ENCODE measurements at regions not wholly inside any gene's neighbourhood (a gene's known extent, or its start where the extent isn't known, plus 50 kb on each side); places are given as distances from the start of the nearest gene placed in this dataset.
"Not testable (repeated sequence)": the region's sequence is repeated elsewhere in the genome, so short reads cannot be mapped to it uniquely, and the experiment has no call there.

- in situ Hi-C loops (cut with HindIII; ENCODE audit: low sequenced_read_pairs) = loop anchor here (25.0 kb wide), 1 partner anchor 107 kb away; no protein-coding TSS in a partner anchor
- not testable (repeated sequence) for DNase-seq (ENCODE audit: low spot score)
Measured at GRCh38 chr14:105630293-105630934, 104.0 kb downstream of the TMEM121 start.

- not testable (repeated sequence) for DNase-seq (ENCODE audit: low spot score)
- in situ Hi-C loops (cut with HindIII; ENCODE audit: low sequenced_read_pairs) = loop anchor here (25.0 kb wide), 1 partner anchor 106 kb away; no protein-coding TSS in a partner anchor
Measured at GRCh38 chr14:105630935-105631779, 104.8 kb downstream of the TMEM121 start.

- DNase-seq (ENCODE audit: low spot score) = no peak
- in situ Hi-C loops (cut with HindIII; ENCODE audit: low sequenced_read_pairs) = loop anchor here (25.0 kb wide), 1 partner anchor 105 kb away; no protein-coding TSS in a partner anchor
Measured at GRCh38 chr14:105632010-105632409, 105.6 kb downstream of the TMEM121 start.

- DNase-seq (ENCODE audit: low spot score) = not testable (repeated sequence)
- in situ Hi-C loops (cut with HindIII; ENCODE audit: low sequenced_read_pairs) = loop anchor here (25.0 kb wide), 1 partner anchor 104 kb away; no protein-coding TSS in a partner anchor
Measured at GRCh38 chr14:105633596-105633995, 107.2 kb downstream of the TMEM121 start.

GRCh38 chr14:105635560-105635959, 109.2 kb downstream of the TMEM121 start:
- in situ Hi-C loops (cut with HindIII; ENCODE audit: low sequenced_read_pairs) = loop anchor here (25.0 kb wide), 1 partner anchor 102 kb away; no protein-coding TSS in a partner anchor
- no peak for DNase-seq (ENCODE audit: low spot score)

GRCh38 chr14:105636021-105636420, 109.6 kb downstream of the TMEM121 start:
- not testable (repeated sequence) for DNase-seq (ENCODE audit: low spot score)
- in situ Hi-C loops (cut with HindIII; ENCODE audit: low sequenced_read_pairs) = loop anchor here (25.0 kb wide), 1 partner anchor 101 kb away; no protein-coding TSS in a partner anchor

- DNase-seq (ENCODE audit: low spot score) = no peak
- in situ Hi-C loops (cut with HindIII; ENCODE audit: low sequenced_read_pairs) = loop anchor here (25.0 kb wide), 1 partner anchor 100 kb away; no protein-coding TSS in a partner anchor
Measured at GRCh38 chr14:105636935-105637334, 110.6 kb downstream of the TMEM121 start.

- in situ Hi-C loops (cut with HindIII; ENCODE audit: low sequenced_read_pairs) = loop anchor here (25.0 kb wide), 1 partner anchor 100 kb away; no protein-coding TSS in a partner anchor
- DNase-seq (ENCODE audit: low spot score) = not testable (repeated sequence)
Measured at GRCh38 chr14:105637345-105637744, 111.0 kb downstream of the TMEM121 start.

- in situ Hi-C loops (cut with HindIII; ENCODE audit: low sequenced_read_pairs) = loop anchor here (25.0 kb wide), 1 partner anchor 97 kb away; no protein-coding TSS in a partner anchor
- DNase-seq (ENCODE audit: low spot score) = not testable (repeated sequence)
Measured at GRCh38 chr14:105639969-105640931, 113.9 kb downstream of the TMEM121 start.

GRCh38 chr14:105641075-105641937, 114.9 kb downstream of the TMEM121 start:
- in situ Hi-C loops (cut with HindIII; ENCODE audit: low sequenced_read_pairs) = loop anchor here (25.0 kb wide), 1 partner anchor 96 kb away; no protein-coding TSS in a partner anchor
- DNase-seq (ENCODE audit: low spot score) = no peak

GRCh38 chr14:105641951-105642350, 115.6 kb downstream of the TMEM121 start:
- in situ Hi-C loops (cut with HindIII; ENCODE audit: low sequenced_read_pairs) = loop anchor here (25.0 kb wide), 1 partner anchor 95 kb away; no protein-coding TSS in a partner anchor
- not testable (repeated sequence) for DNase-seq (ENCODE audit: low spot score)

- not testable (repeated sequence) for DNase-seq (ENCODE audit: low spot score)
- in situ Hi-C loops (cut with HindIII; ENCODE audit: low sequenced_read_pairs) = loop anchor here (25.0 kb wide), 1 partner anchor 95 kb away; no protein-coding TSS in a partner anchor
Measured at GRCh38 chr14:105642486-105642885, 116.1 kb downstream of the TMEM121 start.

- not testable (repeated sequence) for DNase-seq (ENCODE audit: low spot score)
- in situ Hi-C loops (cut with HindIII; ENCODE audit: low sequenced_read_pairs) = loop anchor here (25.0 kb wide), 1 partner anchor 94 kb away; no protein-coding TSS in a partner anchor
Measured at GRCh38 chr14:105643406-105644052, 117.1 kb downstream of the TMEM121 start.

- in situ Hi-C loops (cut with HindIII; ENCODE audit: low sequenced_read_pairs) = loop anchor here (25.0 kb wide), 1 partner anchor 93 kb away; no protein-coding TSS in a partner anchor
- DNase-seq (ENCODE audit: low spot score) = not testable (repeated sequence)
Measured at GRCh38 chr14:105644053-105644435, 117.7 kb downstream of the TMEM121 start.

GRCh38 chr14:105644457-105644856, 118.1 kb downstream of the TMEM121 start:
- not testable (repeated sequence) for DNase-seq (ENCODE audit: low spot score)
- in situ Hi-C loops (cut with HindIII; ENCODE audit: low sequenced_read_pairs) = loop anchor here (25.0 kb wide), 1 partner anchor 93 kb away; no protein-coding TSS in a partner anchor

GRCh38 chr14:105644891-105645290, 118.5 kb downstream of the TMEM121 start:
- DNase-seq (ENCODE audit: low spot score) = not testable (repeated sequence)
- in situ Hi-C loops (cut with HindIII; ENCODE audit: low sequenced_read_pairs) = loop anchor here (25.0 kb wide), 1 partner anchor 92 kb away; no protein-coding TSS in a partner anchor

- not testable (repeated sequence) for DNase-seq (ENCODE audit: low spot score)
- in situ Hi-C loops (cut with HindIII; ENCODE audit: low sequenced_read_pairs) = loop anchor here (25.0 kb wide), 1 partner anchor 92 kb away; no protein-coding TSS in a partner anchor
Measured at GRCh38 chr14:105645389-105645788, 119.0 kb downstream of the TMEM121 start.
